IPS-20b (cell line): ENCODE measurements at regions not wholly inside any gene's neighbourhood (a gene's known extent, or its start where the extent isn't known, plus 50 kb on each side); places are given as distances from the start of the nearest gene placed in this dataset.

Source experiments
- H3K27ac ChIP-seq: one replicate; pipeline ENCODE4 v1.5.1; 2013; ENCODE audit warnings: low read length
- H3K27me3 ChIP-seq: 2 replicates; pipeline ENCODE4 v1.6.1; 2013; ENCODE audit warnings: mild to moderate bottlenecking, low read length, inconsistent platforms; ENCODE audit not compliant: insufficient read depth
- H3K36me3 ChIP-seq: 2 replicates; pipeline ENCODE4 v1.6.1; 2013; ENCODE audit warnings: low read depth, mild to moderate bottlenecking, inconsistent platforms, low read length, moderate library complexity; ENCODE audit not compliant: insufficient read depth
- H3K4me1 ChIP-seq: 2 replicates; pipeline ENCODE4 v1.6.1; 2013; ENCODE audit warnings: mild to moderate bottlenecking, control low read depth, inconsistent platforms, low read length, moderate library complexity; ENCODE audit not compliant: insufficient read depth
- H3K4me3 ChIP-seq: 2 replicates; pipeline ENCODE4 v1.5.1; 2013; ENCODE audit warnings: mild to moderate bottlenecking, low read length, inconsistent platforms
- H3K9ac ChIP-seq: 2 replicates; pipeline ENCODE4 v1.6.1; 2013; ENCODE audit warnings: low read depth, mild to moderate bottlenecking, inconsistent platforms, low read length, moderate library complexity
- H3K9me3 ChIP-seq: 2 replicates; pipeline ENCODE4 v1.6.1; 2013; ENCODE audit warnings: mild to moderate bottlenecking, low read depth, low read length, inconsistent platforms; ENCODE audit not compliant: insufficient read depth

- no peaks in the 10 kb centered on the region for H3K36me3 ChIP-seq
- peaks cover 24% of the 10 kb centered on the region for H3K4me1 ChIP-seq
- H3K27me3 ChIP-seq = no peaks in the 10 kb centered on the region
- no peaks in the 10 kb centered on the region for H3K9me3 ChIP-seq
- H3K9ac ChIP-seq = no peak overlapping the region
- no peak overlapping the region for H3K4me3 ChIP-seq
- no peak overlapping the region for H3K27ac ChIP-seq
Measured at GRCh38 chr1:57984277-57984676, 560.4 kb upstream of the DAB1 start.

DNA sequence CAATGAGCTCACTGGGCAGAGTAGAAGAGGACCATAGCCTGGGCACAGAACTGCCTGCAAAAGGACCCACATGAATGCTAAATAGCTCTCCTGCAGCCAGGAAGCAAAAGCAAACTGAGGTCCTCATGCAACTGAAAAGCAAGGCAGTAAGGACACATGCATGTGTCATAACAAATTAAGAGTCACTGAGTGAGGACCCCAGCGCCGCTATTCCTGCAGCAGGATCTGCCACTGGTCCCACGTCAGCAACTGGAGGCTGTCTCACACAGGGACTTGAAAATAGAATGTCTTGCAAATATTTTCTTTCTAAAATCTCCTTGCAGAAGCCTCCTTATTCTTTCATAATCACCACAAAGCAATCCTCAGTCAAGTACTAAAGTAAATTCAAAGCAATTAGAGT is 559.6 kb upstream of the DAB1 start:
- H3K36me3 ChIP-seq = no peaks in the 10 kb centered on the region
- peaks cover 23% of the 10 kb centered on the region for H3K4me1 ChIP-seq
- H3K27me3 ChIP-seq = no peaks in the 10 kb centered on the region
- H3K9ac ChIP-seq = no peak overlapping the region
- H3K4me3 ChIP-seq = no peak overlapping the region
- no peak overlapping the region for H3K27ac ChIP-seq
- no peaks in the 10 kb centered on the region for H3K9me3 ChIP-seq

DNA sequence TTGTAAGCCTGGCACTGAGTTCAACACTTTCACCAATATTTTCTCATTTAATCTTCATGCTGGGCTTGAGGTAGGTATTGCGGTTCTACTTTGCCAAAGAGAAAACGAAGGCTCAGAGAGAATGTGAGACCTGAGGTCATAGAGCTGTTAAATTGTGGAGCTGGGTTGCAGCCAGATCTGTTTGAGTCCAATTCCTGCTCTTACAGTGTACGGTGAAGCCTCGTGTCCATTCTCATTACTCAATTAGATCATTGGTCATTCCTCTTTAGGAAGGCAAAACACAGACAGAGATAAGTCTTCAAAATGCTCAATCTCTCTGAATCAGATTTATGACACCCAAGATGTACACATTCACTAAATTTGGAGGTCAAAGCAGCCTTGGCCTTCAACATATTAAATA is 559.0 kb upstream of the DAB1 start:
- no peak overlapping the region for H3K9ac ChIP-seq
- H3K4me3 ChIP-seq = no peak overlapping the region
- no peak overlapping the region for H3K27ac ChIP-seq
- H3K4me1 ChIP-seq = peaks cover 17% of the 10 kb centered on the region
- no peaks in the 10 kb centered on the region for H3K36me3 ChIP-seq
- no peaks in the 10 kb centered on the region for H3K9me3 ChIP-seq
- no peaks in the 10 kb centered on the region for H3K27me3 ChIP-seq

DNA sequence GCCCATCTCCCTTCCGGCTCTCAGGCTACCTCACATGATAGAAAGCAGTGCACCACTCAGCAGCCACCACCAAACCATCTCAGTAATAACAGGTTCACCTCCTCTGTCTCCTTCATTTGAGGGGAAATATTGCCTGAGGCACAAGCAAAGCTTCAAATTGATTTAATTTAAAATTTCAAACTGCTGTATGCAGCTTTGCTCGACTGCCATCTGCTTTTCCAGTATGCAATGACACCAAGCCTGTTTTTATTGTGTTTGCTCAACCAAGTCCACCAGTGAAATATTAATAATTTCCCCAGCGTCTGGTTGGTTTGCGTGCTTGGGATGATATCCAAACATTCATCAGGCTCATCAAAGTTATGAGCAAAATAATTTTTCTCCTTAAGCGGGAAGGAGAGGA is 552.4 kb upstream of the DAB1 start:
- Histone ChIP-seq H3K36me3 (no peaks in the 10 kb centered on the region), H3K27ac (no peak overlapping the region)

GRCh38 chr1:57968321-57968720 is 544.5 kb upstream of the DAB1 start:
- Histone ChIP-seq H3K27ac (no peak overlapping the region), H3K4me3 (no peak overlapping the region), H3K9me3 (peaks cover 6% of the 10 kb centered on the region; the same call in 1 of the 2 replicates), H3K4me1 (peaks cover 6% of the 10 kb centered on the region; the same call in 1 of the 2 replicates), H3K9ac (no peak overlapping the region), H3K36me3 (no peaks in the 10 kb centered on the region), H3K27me3 (no peaks in the 10 kb centered on the region)

More for the DNA sequence above, 552.4 kb upstream of the DAB1 start:
- peaks cover 6% of the 10 kb centered on the region for H3K9me3 ChIP-seq
- H3K4me3 ChIP-seq = no peak overlapping the region
- H3K9ac ChIP-seq = no peak overlapping the region
- H3K4me1 ChIP-seq = no peaks in the 10 kb centered on the region
- no peaks in the 10 kb centered on the region for H3K27me3 ChIP-seq

DNA sequence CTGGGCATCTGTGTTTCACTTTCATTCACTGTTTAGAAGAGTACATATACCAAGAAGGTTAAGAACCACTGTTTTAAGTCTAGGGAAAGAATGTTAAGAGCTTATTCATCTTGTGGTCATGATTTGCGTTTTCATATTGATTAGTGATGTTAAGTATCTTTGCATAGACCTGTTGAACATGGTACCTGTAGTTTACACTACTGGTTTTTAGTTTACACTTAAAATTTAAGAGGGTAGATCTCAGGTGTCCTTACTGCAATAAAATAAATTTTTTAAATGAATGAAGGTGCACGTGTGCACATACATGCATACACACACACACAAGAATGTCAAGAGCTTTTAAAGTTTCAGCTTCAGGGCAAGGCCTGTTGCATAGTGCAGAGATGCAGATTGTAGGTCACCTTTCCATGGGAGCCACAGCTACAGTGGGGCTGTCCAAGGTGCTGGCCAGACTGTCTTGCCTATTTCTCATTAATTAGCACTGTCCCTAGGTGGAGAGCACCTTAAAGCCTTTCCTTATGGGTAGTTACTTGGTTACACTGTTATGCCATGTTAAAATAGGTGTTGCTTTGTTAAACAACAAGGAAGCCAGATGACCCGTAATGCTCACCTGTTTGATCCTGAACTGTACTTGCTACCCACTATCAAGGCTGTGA is 543.0 kb upstream of the DAB1 start:
- Histone ChIP-seq H3K4me3 (no peak overlapping the region), H3K9ac (no peak overlapping the region), H3K27ac (no peak overlapping the region), H3K27me3 (no peaks in the 10 kb centered on the region), H3K9me3 (no peaks in the 10 kb centered on the region), H3K36me3 (no peaks in the 10 kb centered on the region), H3K4me1 (peaks cover 6% of the 10 kb centered on the region; the same call in 1 of the 2 replicates)

DNA sequence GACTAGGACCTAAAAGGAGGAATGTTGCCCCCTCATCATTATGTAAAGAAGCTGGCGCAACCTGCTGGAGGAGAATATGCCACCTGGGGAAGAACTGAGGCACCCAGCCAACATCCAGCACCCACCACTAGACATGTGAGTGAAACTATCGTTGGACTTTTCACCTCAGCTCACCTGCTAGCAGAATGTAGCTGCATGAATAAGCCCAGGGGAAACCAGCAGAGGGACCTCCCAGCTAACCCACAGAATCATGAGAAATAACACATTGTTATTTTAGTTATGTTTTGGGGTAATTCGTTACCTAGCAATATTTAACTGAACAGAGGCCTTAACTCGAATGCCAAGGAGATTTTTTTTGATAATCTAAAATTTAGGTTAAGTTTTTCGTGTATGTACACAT is 542.5 kb upstream of the DAB1 start:
- peaks cover 6% of the 10 kb centered on the region; the same call in 1 of the 2 replicates for H3K4me1 ChIP-seq
- no peak overlapping the region for H3K27ac ChIP-seq
- no peaks in the 10 kb centered on the region for H3K36me3 ChIP-seq
- no peaks in the 10 kb centered on the region for H3K9me3 ChIP-seq
- no peaks in the 10 kb centered on the region for H3K27me3 ChIP-seq
- no peak overlapping the region for H3K9ac ChIP-seq
- H3K4me3 ChIP-seq = no peak overlapping the region

DNA sequence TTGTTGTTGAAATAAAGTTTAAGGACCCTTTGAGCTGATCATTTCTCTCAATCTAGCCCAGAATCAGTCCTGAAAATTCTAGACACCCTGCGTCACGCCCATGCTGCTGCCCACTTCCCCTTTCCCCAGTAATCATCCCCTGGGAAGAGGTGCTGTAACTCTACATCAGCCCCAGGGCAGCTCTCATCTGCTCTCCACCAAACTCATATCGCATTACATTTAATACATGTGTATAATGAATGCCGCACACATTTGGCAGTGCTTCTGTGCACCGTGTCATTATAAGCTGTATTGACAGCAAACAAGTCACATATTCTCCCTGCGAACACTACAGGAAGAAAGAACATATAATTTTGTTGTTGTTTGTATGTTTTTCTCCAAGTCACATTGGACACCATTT is 539.7 kb upstream of the DAB1 start:
- no peak overlapping the region for H3K27ac ChIP-seq
- no peaks in the 10 kb centered on the region for H3K9me3 ChIP-seq
- no peak overlapping the region for H3K4me3 ChIP-seq
- H3K36me3 ChIP-seq = no peaks in the 10 kb centered on the region
- no peak overlapping the region for H3K9ac ChIP-seq
- no peaks in the 10 kb centered on the region for H3K27me3 ChIP-seq
- peaks cover 6% of the 10 kb centered on the region; the same call in 1 of the 2 replicates for H3K4me1 ChIP-seq

DNA sequence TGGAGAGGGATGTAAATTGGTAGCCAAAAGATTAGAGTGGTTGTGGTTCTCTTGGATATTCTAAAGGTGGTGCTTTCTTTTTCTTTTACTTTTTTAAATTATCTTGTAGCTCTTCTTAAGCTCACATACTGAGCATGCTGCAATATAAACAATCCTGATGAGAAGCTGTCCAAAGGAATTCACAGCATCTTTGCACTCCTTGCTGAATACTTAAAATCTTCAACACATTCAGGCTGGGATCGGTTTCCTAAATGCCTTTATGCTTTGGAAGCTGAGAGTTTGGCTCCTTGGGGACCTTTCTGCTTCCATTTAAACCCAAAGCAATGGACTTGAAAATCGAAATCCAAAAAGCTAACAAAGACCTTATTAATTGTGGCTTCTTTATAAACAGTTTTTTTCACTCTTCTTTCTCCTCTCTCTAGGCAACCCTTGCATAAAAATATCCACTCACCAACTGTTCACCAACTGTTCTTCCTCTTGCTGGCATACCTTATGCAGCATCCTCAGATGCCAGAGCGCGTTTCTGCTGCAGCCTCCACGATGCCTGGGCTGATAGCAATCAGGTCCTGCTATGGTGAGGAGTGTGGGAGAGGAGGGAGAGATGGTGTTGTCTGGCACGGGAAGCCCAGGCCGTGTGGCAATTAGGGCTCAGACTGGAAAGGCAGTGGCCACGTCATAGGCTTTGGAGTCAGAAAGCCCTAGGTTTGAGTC is 535.8 kb upstream of the DAB1 start:
- Histone ChIP-seq H3K4me1 (peaks cover 2% of the 10 kb centered on the region; the same call in 1 of the 2 replicates), H3K27me3 (no peaks in the 10 kb centered on the region), H3K27ac (no peak overlapping the region), H3K9ac (no peak overlapping the region), H3K9me3 (no peaks in the 10 kb centered on the region), H3K4me3 (no peak overlapping the region), H3K36me3 (no peaks in the 10 kb centered on the region)

DNA sequence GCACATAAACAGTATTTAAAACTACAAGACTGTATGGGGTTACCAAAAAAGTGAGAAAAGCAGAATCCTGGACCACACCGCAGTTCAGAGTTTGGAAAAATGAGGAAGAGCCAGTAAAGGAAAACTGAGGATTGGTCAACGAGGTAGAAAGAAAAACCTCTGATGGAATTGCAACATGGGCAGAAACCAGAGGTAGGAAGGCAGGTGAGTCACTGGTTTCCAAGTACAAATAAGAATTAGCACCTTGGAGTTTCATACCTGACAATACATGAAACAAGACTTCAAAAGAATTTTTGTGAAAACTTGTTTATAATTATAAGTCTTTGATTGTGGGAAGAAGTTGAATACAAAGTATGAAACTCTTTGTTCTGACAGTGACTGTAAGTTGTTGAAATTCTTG is 533.7 kb upstream of the DAB1 start:
- H3K36me3 ChIP-seq = no peaks in the 10 kb centered on the region
- H3K9ac ChIP-seq = no peak overlapping the region

DNA sequence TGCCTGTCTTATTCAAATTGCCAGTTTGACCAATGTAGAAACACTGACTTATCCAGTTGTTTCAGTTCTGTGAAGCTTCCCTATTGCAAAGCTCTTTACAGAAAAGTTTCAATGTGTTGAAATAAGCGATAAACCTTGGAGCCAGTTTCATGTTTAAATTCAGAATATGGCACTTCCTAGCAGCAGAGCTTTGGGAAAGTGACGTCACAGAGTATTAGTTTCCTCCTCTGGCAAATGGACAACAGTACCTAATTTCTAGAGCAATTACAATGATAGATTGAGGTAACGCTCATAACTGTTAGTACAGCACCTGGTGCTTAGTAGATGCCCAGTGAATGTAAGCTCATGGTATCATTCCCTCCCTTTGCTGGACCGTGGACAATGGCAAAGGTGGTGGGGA is 527.5 kb upstream of the DAB1 start:
- H3K36me3 ChIP-seq = no peaks in the 10 kb centered on the region
- no peaks in the 10 kb centered on the region for H3K9me3 ChIP-seq
- H3K9ac ChIP-seq = no peak overlapping the region
- H3K4me3 ChIP-seq = no peak overlapping the region
- H3K4me1 ChIP-seq = no peaks in the 10 kb centered on the region
- no peaks in the 10 kb centered on the region for H3K27me3 ChIP-seq
- no peak overlapping the region for H3K27ac ChIP-seq

More for the DNA sequence above, 533.7 kb upstream of the DAB1 start:
- Histone ChIP-seq H3K4me1 (no peaks in the 10 kb centered on the region), H3K27ac (no peak overlapping the region), H3K27me3 (no peaks in the 10 kb centered on the region), H3K9me3 (no peaks in the 10 kb centered on the region), H3K4me3 (no peak overlapping the region)

DNA sequence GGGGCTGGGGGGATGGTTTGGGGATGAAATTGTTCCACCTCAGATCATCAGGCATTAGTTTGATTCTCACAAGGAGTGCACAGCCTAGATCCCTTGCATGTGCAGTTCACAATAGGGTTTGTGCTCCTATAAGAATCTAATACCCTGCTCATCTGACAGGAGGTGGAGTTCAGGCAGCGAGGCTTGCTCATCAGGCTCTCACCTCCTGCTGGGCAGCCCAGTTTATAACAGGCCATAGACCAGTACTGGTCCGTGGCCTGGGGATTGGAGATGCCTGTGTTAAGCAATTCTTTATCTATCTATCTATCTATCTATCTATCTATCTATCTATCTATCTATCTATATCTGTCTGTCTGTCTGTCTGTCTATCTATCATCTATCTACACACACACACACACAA is 525.3 kb upstream of the DAB1 start:
- Histone ChIP-seq H3K9ac (no peak overlapping the region), H3K9me3 (no peaks in the 10 kb centered on the region), H3K4me3 (no peak overlapping the region), H3K4me1 (no peaks in the 10 kb centered on the region), H3K27ac (no peak overlapping the region), H3K27me3 (no peaks in the 10 kb centered on the region), H3K36me3 (no peaks in the 10 kb centered on the region)
